Gastrocnemius medialis (tissue), 4 donors: ENCODE measurements at regions not wholly inside any gene's neighbourhood (a gene's known extent, or its start where the extent isn't known, plus 50 kb on each side); places are given as distances from the start of the nearest gene placed in this dataset.

Experiments
- POLR2A ChIP-seq, 2 donors: fragments of 450-650 bp; IDR thresholded peaks; one replicate each; pipeline ENCODE4 v1.6.1; 2017; ENCODE audit warnings: antibody characterized with exemption in 2 of 2, mild to moderate bottlenecking in 2 of 2, moderate library complexity in 2 of 2
- TF ChIP-seq, protein P1 (sequence below), 5 experiments: fragments of 450-650 bp in 3 of 5; fragments of 200-600 bp in 2 of 5; sonication (generic) in 2 of 5; IDR thresholded peaks in 4 of 5; conservative IDR thresholded peaks in 1 of 5; 1 replicate in 4 of 5; 2 replicates in 1 of 5; pipeline ENCODE4 v1.5.1; 2016 to 2019; ENCODE audit warnings: antibody characterized with exemption in 5 of 5, mild to moderate bottlenecking in 3 of 5, moderate library complexity in 3 of 5

DNA sequence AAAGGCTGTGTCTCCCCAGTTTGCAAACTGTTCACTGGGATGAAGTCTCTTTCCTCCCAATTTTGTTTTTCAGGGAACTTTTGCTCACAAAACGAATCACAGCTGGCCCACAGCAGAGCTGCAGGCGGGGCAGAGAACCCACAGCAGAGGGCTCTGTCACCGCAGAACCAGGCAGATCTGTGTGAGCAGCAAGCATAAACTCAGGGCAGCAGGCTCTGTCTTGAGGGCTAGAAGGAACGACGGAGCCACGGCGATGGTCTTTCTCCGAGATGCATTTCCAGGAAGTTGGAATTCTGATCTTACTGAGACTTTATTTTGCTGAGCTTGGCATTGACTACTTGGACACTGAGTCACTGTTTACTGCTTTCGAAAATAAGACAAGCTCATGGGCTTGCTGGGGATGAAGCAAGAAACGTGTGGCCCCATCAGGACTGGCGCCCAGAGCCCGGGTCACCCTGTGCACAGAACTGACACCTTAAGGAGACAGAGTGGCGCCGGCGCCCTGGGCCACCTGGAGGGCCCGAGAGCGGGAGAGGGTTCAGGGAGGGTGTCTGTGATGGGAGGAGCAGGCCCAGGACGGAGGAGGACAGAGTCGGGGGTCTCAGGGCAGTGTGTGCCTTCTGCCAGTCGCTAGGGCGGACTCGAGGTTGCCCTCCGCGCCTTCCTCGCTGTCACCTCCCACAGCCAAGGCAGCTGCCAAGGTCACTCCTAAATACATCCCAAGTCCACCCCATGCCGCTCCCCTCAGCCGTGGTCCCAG lies 106.3 kb upstream of the NXT1 start:
- TF ChIP-seq, protein P1, sequence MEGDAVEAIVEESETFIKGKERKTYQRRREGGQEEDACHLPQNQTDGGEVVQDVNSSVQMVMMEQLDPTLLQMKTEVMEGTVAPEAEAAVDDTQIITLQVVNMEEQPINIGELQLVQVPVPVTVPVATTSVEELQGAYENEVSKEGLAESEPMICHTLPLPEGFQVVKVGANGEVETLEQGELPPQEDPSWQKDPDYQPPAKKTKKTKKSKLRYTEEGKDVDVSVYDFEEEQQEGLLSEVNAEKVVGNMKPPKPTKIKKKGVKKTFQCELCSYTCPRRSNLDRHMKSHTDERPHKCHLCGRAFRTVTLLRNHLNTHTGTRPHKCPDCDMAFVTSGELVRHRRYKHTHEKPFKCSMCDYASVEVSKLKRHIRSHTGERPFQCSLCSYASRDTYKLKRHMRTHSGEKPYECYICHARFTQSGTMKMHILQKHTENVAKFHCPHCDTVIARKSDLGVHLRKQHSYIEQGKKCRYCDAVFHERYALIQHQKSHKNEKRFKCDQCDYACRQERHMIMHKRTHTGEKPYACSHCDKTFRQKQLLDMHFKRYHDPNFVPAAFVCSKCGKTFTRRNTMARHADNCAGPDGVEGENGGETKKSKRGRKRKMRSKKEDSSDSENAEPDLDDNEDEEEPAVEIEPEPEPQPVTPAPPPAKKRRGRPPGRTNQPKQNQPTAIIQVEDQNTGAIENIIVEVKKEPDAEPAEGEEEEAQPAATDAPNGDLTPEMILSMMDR (IDR thresholded peaks at IDR 0.05 in 4 of 5, conservative IDR thresholded peaks at IDR 0.05 in 1 of 5), result no peak
- no peak for TF ChIP-seq POLR2A (IDR thresholded peaks at IDR 0.05)
